ENCODE measurements at regions not wholly inside any gene's neighbourhood (a gene's known extent, or its start where the extent isn't known, plus 50 kb on each side); places are given as distances from the start of the nearest gene placed in this dataset.
"Not testable (repeated sequence)": the region's sequence is repeated elsewhere in the genome, so short reads cannot be mapped to it uniquely, and the experiment has no call there.

DNA sequence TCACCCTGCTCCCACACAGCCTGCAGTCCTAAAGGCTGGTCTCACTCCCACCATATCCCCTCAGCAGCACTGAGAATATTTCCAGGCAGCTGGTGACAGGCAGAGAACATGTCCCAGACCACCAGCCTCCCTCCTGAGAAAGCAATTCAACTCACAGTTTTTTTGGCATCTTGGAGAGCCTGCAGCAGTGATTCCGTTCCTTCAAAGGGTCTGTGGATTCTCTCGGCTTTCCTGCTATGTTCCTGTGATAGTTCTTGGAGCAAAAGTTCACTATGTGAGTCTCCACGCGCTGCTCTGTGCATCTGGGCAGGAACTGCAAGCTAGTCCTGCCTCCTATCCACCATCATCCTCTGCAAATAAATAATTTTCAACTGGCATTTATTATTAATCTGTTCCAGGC lies 448.3 kb upstream of the HSF2 start:
- no peak overlapping the region for H3K4me3 ChIP-seq (ENCODE audit: low read depth in 1 of 2, low read length in 2 of 2)
- no peaks in the 10 kb centered on the region for H3K9me3 ChIP-seq (ENCODE audit: low read length)
- peaks cover 15% of the 10 kb centered on the region for H3K4me1 ChIP-seq (ENCODE audit: insufficient read depth, low read length)
- peak overlapping the region; percentile 12 for H3K27ac ChIP-seq (ENCODE audit: low read depth, low read length)
- H3K36me3 ChIP-seq (ENCODE audit: insufficient read depth, low read length) = no peaks in the 10 kb centered on the region
- H3K27me3 ChIP-seq (ENCODE audit: control insufficient read depth in 1 of 2, insufficient read depth in 2 of 2, low read length in 2 of 2) = no peaks in the 10 kb centered on the region
- H3K9ac ChIP-seq (ENCODE audit: low read length) = no peak overlapping the region

DNA sequence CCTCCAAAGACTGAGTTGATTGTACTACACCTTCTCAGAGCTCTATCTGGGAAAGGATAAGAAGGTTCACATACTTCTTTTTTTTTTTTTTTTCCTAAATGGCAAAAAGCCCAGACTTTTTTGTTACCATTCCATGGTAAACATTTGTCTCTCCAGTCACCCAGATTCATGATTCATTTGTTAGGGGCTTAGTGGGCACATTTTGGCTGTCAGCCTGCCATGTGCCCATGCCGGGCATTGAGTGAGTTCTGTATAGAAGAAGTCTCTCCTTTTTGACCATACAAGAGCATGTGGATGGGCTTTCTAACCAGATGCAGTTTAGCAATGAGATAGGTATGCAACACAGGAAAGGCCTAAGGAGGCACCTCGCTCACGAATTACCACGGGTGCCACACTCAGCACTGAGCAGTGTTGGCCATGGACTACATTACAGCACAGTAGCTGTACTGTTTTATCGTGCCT lies 447.5 kb upstream of the HSF2 start:
- Histone ChIP-seq H3K9me3 (ENCODE audit: low read length) (no peaks in the 10 kb centered on the region), H3K9ac (ENCODE audit: low read length) (no peak overlapping the region), H3K27ac (ENCODE audit: low read depth, low read length) (no peak overlapping the region), H3K27me3 (ENCODE audit: control insufficient read depth in 1 of 2, insufficient read depth in 2 of 2, low read length in 2 of 2) (no peaks in the 10 kb centered on the region), H3K4me3 (ENCODE audit: low read depth in 1 of 2, low read length in 2 of 2) (no peak overlapping the region), H3K36me3 (ENCODE audit: insufficient read depth, low read length) (no peaks in the 10 kb centered on the region), H3K4me1 (ENCODE audit: insufficient read depth, low read length) (peaks cover 15% of the 10 kb centered on the region)

DNA sequence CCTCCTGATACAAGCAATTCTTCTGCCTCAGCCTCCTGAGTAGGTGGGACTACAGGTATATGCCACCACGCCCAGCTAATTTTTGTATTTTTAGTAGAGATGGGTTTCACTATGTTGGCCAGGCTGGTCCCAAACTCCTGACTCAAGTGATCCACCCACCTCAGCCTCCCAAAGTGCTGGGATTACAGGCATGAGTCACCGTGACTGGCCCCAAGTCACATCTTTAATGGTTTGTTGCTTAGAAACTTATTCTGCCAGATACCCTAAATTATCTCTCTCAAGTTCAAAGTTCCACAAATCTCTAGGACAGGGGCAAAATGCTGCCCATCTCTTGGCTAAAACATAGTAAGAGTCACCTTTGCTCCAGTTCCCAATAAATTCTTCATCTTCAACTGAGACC lies 444.1 kb upstream of the HSF2 start:
- H3K36me3 ChIP-seq (ENCODE audit: insufficient read depth, low read length); H3K27ac ChIP-seq (ENCODE audit: low read depth, low read length); H3K27me3 ChIP-seq (ENCODE audit: control insufficient read depth in 1 of 2, insufficient read depth in 2 of 2, low read length in 2 of 2); H3K4me3 ChIP-seq (ENCODE audit: low read depth in 1 of 2, low read length in 2 of 2); H3K9me3 ChIP-seq (ENCODE audit: low read length); H3K9ac ChIP-seq (ENCODE audit: low read length): not testable (repeated sequence)
- H3K4me1 ChIP-seq (ENCODE audit: insufficient read depth, low read length) = peaks cover 15% of the 10 kb centered on the region

DNA sequence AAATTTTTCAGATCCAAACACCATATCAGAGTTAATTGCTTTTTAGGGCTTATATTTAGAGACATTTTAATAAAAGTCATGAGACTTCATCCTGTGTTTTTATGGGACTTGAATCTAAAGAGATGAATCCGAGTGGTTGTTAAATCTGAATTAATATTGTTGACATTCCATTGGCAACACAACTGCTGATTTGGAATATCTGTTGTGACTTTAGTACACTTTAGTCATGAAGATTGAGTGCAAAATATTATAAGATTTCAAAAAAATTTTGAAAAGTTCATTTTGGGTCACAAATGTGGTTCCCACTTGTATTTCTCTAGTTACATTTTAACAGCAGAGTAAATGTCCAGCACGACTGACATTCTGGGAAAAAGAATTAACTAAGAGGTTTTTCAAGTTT lies 442.7 kb upstream of the HSF2 start:
- no peak overlapping the region for H3K4me3 ChIP-seq (ENCODE audit: low read depth in 1 of 2, low read length in 2 of 2)
- H3K27ac ChIP-seq (ENCODE audit: low read depth, low read length) = no peak overlapping the region
- H3K36me3 ChIP-seq (ENCODE audit: insufficient read depth, low read length) = no peaks in the 10 kb centered on the region
- H3K27me3 ChIP-seq (ENCODE audit: control insufficient read depth in 1 of 2, insufficient read depth in 2 of 2, low read length in 2 of 2) = no peaks in the 10 kb centered on the region
- H3K9me3 ChIP-seq (ENCODE audit: low read length) = no peaks in the 10 kb centered on the region
- H3K9ac ChIP-seq (ENCODE audit: low read length) = no peak overlapping the region
- H3K4me1 ChIP-seq (ENCODE audit: insufficient read depth, low read length) = peaks cover 5% of the 10 kb centered on the region

DNA sequence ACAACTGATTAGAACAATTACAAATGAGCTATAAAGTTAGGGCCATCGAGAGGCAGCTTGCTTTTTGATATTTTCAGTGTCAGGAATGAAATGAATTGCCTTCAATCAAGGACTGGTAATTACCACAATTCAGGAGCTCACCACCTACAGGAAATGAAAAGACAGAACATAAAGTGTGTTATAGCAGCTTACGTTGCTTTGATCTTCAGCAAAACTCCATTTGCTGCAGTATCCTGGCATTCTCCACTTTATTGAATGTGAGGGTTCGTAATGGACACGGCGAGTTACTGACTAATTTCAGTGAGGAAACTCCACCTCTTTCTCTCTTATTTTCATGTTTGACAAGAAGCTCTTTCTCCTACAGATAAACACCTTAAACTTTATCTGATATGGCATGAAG lies 440.0 kb upstream of the HSF2 start:
- H3K27me3 ChIP-seq (ENCODE audit: control insufficient read depth in 1 of 2, insufficient read depth in 2 of 2, low read length in 2 of 2) = no peaks in the 10 kb centered on the region
- no peak overlapping the region for H3K4me3 ChIP-seq (ENCODE audit: low read depth in 1 of 2, low read length in 2 of 2)

DNA sequence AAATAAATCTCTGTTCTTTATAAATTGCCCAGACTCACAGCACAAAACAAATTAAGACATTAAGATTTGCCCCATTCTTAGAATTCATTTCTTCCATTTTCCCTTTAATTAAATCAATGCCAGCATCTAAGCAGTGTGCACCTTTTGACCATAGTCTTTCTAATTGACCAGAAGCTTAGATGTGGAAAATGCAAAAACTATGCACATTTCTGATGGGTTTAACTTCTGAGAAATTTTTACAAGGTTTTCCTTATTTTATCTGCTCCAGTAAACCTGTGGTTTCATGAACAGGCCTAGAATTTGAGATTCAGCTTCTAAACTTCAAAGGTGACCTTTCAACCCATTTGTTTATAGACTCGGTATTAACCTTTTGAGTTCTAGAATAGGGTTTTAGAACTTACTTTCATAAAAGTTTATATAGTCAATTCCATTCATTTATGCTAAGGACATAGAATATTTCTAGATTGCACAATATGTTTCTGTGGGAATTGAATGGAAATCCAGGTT lies 437.8 kb upstream of the HSF2 start:
- Histone ChIP-seq H3K4me3 (ENCODE audit: low read depth in 1 of 2, low read length in 2 of 2) (no peak overlapping the region), H3K36me3 (ENCODE audit: insufficient read depth, low read length) (no peaks in the 10 kb centered on the region), H3K4me1 (ENCODE audit: insufficient read depth, low read length) (no peaks in the 10 kb centered on the region), H3K9ac (ENCODE audit: low read length) (no peak overlapping the region), H3K27ac (ENCODE audit: low read depth, low read length) (no peak overlapping the region), H3K9me3 (ENCODE audit: low read length) (no peaks in the 10 kb centered on the region), H3K27me3 (ENCODE audit: control insufficient read depth in 1 of 2, insufficient read depth in 2 of 2, low read length in 2 of 2) (no peaks in the 10 kb centered on the region)

More for the DNA sequence above, 440.0 kb upstream of the HSF2 start:
- H3K9ac ChIP-seq (ENCODE audit: low read length) = no peak overlapping the region
- no peak overlapping the region for H3K27ac ChIP-seq (ENCODE audit: low read depth, low read length)
- H3K9me3 ChIP-seq (ENCODE audit: low read length) = no peaks in the 10 kb centered on the region
- H3K36me3 ChIP-seq (ENCODE audit: insufficient read depth, low read length) = no peaks in the 10 kb centered on the region
- no peaks in the 10 kb centered on the region for H3K4me1 ChIP-seq (ENCODE audit: insufficient read depth, low read length)

DNA sequence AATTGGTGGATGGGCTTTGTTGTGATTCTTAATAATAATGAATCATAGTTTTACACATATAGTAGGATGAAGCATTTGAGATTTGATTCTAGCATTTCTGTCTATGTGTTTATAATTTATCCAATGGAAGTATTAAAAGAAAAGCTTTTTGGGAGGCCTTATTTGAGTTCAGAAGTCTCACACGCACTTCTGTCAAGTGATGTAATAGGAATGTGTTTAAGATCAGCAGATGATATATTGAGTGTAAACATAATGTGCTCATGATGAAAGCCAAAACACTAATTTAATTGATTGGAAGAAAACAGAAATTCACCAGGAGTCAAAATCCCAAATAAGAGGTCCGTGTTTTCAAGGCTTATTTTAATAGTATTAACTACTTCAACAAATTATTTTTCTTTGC lies 435.6 kb upstream of the HSF2 start:
- Histone ChIP-seq H3K4me3 (ENCODE audit: low read depth in 1 of 2, low read length in 2 of 2) (no peak overlapping the region), H3K9ac (ENCODE audit: low read length) (no peak overlapping the region), H3K36me3 (ENCODE audit: insufficient read depth, low read length) (no peaks in the 10 kb centered on the region), H3K27ac (ENCODE audit: low read depth, low read length) (no peak overlapping the region), H3K4me1 (ENCODE audit: insufficient read depth, low read length) (no peaks in the 10 kb centered on the region), H3K9me3 (ENCODE audit: low read length) (no peaks in the 10 kb centered on the region), H3K27me3 (ENCODE audit: control insufficient read depth in 1 of 2, insufficient read depth in 2 of 2, low read length in 2 of 2) (no peaks in the 10 kb centered on the region)

DNA sequence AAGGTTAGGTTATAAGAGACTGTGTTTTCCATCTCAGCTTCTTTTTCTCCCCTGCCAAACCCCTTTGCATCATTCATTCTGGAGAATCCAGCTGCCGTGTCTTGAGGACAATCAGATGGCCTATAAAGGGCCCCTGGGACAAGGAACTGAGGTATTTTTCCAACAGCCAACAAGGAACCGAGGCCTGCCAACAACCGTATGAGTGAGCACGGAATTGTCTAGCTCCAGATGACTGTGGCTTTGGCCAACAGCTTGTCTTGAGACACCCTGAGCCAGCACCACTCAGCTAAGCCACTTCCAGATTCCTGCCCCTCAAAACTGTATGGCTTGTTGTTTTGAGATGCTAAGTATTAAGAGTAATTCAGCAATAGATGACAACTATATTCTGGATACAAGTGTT lies 433.7 kb upstream of the HSF2 start:
- Histone ChIP-seq H3K27me3 (ENCODE audit: control insufficient read depth in 1 of 2, insufficient read depth in 2 of 2, low read length in 2 of 2) (no peaks in the 10 kb centered on the region), H3K27ac (ENCODE audit: low read depth, low read length) (no peak overlapping the region), H3K9ac (ENCODE audit: low read length) (no peak overlapping the region), H3K4me1 (ENCODE audit: insufficient read depth, low read length) (no peaks in the 10 kb centered on the region), H3K36me3 (ENCODE audit: insufficient read depth, low read length) (no peaks in the 10 kb centered on the region), H3K4me3 (ENCODE audit: low read depth in 1 of 2, low read length in 2 of 2) (no peak overlapping the region), H3K9me3 (ENCODE audit: low read length) (no peaks in the 10 kb centered on the region)

DNA sequence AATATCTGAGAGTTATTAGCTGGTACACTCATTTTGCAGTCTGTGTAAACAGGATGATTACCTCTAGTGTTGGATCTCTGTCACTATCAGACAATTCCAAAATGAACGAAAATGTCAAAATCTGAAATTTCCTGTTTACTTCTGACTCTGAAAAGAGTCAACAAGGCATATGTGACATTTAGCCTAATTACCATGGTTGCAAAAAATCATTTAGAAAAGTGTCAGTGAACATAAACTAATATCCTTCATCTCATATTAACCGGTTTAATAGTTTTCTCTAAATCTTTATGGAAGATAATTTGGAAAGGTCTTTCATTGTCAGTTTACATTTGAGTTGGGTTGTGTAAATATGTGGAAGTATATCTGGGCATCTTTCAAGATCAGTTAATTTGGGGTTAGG lies 431.8 kb upstream of the HSF2 start:
- no peak overlapping the region for H3K4me3 ChIP-seq (ENCODE audit: low read depth in 1 of 2, low read length in 2 of 2)
- H3K9ac ChIP-seq (ENCODE audit: low read length) = no peak overlapping the region
- H3K36me3 ChIP-seq (ENCODE audit: insufficient read depth, low read length) = no peaks in the 10 kb centered on the region
- H3K27ac ChIP-seq (ENCODE audit: low read depth, low read length) = no peak overlapping the region
- no peaks in the 10 kb centered on the region for H3K9me3 ChIP-seq (ENCODE audit: low read length)
- no peaks in the 10 kb centered on the region for H3K27me3 ChIP-seq (ENCODE audit: control insufficient read depth in 1 of 2, insufficient read depth in 2 of 2, low read length in 2 of 2)
- H3K4me1 ChIP-seq (ENCODE audit: insufficient read depth, low read length) = no peaks in the 10 kb centered on the region

DNA sequence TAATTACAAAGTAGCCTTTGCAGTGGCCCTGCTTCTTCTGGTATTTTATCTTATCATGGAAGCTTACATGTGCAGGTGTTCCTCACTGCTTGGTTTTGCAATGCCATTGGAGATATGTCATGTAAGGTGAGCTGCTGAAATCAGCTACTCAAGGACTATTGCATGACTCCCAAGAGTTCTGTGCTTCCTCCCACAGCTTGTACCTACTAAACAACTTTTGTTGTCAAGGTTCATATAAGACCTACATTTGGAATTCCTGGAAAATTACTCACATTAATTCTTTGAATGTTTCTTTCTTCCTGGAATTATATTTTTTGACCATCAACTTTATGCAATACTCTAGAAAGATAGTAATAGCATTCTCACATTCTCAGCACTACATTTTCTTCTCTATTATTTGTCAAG lies 427.5 kb upstream of the HSF2 start:
- H3K9ac ChIP-seq (ENCODE audit: low read length) = no peak overlapping the region
- no peak overlapping the region for H3K27ac ChIP-seq (ENCODE audit: low read depth, low read length)
- H3K36me3 ChIP-seq (ENCODE audit: insufficient read depth, low read length) = no peaks in the 10 kb centered on the region
- H3K9me3 ChIP-seq (ENCODE audit: low read length) = no peaks in the 10 kb centered on the region
- no peaks in the 10 kb centered on the region for H3K27me3 ChIP-seq (ENCODE audit: control insufficient read depth in 1 of 2, insufficient read depth in 2 of 2, low read length in 2 of 2)
- no peaks in the 10 kb centered on the region for H3K4me1 ChIP-seq (ENCODE audit: insufficient read depth, low read length)
- no peak overlapping the region for H3K4me3 ChIP-seq (ENCODE audit: low read depth in 1 of 2, low read length in 2 of 2)

DNA sequence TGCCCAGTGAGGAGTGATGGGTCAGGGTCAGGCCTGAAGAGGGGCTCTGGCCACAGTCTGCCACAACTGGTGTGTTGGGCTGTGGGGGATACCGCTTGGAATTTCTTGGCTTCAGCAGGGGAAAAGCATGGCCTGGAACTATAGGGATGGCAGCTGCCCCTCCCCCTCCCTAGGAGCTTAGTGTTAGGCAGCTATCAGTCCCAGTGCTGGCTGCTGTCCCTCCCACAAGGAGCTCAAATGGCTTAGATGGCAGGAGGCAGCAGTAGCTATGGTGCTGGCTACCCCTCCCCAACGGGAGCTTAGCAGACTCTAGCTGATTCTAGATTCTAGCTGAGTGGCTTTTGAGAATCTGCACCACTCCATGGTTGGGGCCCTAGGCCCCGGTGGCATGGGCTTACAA lies 414.5 kb upstream of the HSF2 start:
- no peak overlapping the region for H3K4me3 ChIP-seq (ENCODE audit: low read depth in 1 of 2, low read length in 2 of 2)
- no peaks in the 10 kb centered on the region for H3K4me1 ChIP-seq (ENCODE audit: insufficient read depth, low read length)
- H3K27me3 ChIP-seq (ENCODE audit: control insufficient read depth in 1 of 2, insufficient read depth in 2 of 2, low read length in 2 of 2) = no peaks in the 10 kb centered on the region
- H3K27ac ChIP-seq (ENCODE audit: low read depth, low read length) = no peak overlapping the region
- H3K36me3 ChIP-seq (ENCODE audit: insufficient read depth, low read length) = no peaks in the 10 kb centered on the region
- no peaks in the 10 kb centered on the region for H3K9me3 ChIP-seq (ENCODE audit: low read length)
- H3K9ac ChIP-seq (ENCODE audit: low read length) = no peak overlapping the region

DNA sequence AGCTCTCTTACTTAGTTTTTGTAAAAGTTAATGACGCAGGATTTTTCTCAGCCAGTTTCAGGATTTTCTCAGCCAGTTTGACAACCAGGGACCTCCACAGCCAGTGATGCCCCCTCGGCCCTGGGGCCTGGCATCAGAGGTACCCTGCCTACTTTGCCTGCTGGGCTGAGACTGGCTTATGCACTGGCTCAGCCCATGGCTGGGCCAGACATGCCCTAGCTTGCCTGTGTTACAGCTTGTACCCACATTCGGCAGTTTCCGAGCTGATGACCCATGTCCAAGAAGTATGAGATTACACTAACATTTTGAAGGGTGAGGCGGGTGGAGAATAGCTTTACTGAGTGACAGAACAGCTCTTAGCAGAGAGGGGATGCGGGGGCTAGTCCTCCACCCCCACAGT lies 406.1 kb upstream of the HSF2 start:
- Histone ChIP-seq H3K27ac (ENCODE audit: low read depth, low read length) (no peak overlapping the region), H3K9me3 (ENCODE audit: low read length) (no peaks in the 10 kb centered on the region), H3K4me1 (ENCODE audit: insufficient read depth, low read length) (no peaks in the 10 kb centered on the region), H3K27me3 (ENCODE audit: control insufficient read depth in 1 of 2, insufficient read depth in 2 of 2, low read length in 2 of 2) (no peaks in the 10 kb centered on the region), H3K36me3 (ENCODE audit: insufficient read depth, low read length) (no peaks in the 10 kb centered on the region), H3K9ac (ENCODE audit: low read length) (no peak overlapping the region), H3K4me3 (ENCODE audit: low read depth in 1 of 2, low read length in 2 of 2) (no peak overlapping the region)

Measured in muscle layer of colon (tissue), 2 donors.